ENCODE measurements at regions not wholly inside any gene's neighbourhood (a gene's known extent, or its start where the extent isn't known, plus 50 kb on each side); places are given as distances from the start of the nearest gene placed in this dataset.
"Not testable (repeated sequence)": the region's sequence is repeated elsewhere in the genome, so short reads cannot be mapped to it uniquely, and the experiment has no call there.

GRCh38 chr10:109633846-109634245 is 289.5 kb downstream of the XPNPEP1 start:
- no peak overlapping the region for H3K4me3 ChIP-seq
- no peaks in the 10 kb centered on the region for H3K27me3 ChIP-seq
- DNase-seq = no peak
- no peaks in the 10 kb centered on the region for H3K4me1 ChIP-seq (ENCODE audit: insufficient read depth)
- H3K36me3 ChIP-seq = no peaks in the 10 kb centered on the region
- H3K9me3 ChIP-seq = no peaks in the 10 kb centered on the region
- intact Hi-C loops (cut with DNase I) = no loop called here
- no peak for TF ChIP-seq CTCF (IDR thresholded peaks at IDR 0.05)
- TF ChIP-seq EP300 (IDR thresholded peaks at IDR 0.05) = no peak
- TF ChIP-seq POLR2A (IDR thresholded peaks at IDR 0.05) = no peak
- no peak overlapping the region for H3K27ac ChIP-seq

- DNase-seq; H3K9me3 ChIP-seq; H3K4me1 ChIP-seq (ENCODE audit: insufficient read depth); H3K27ac ChIP-seq; H3K27me3 ChIP-seq; H3K4me3 ChIP-seq; H3K36me3 ChIP-seq; intact Hi-C loops (cut with DNase I): not testable (repeated sequence)
These were observed 290.3 kb downstream of the XPNPEP1 start for GRCh38 chr10:109633017-109633416.

GRCh38 chr10:109624939-109625338 is 298.4 kb downstream of the XPNPEP1 start:
- H3K27ac ChIP-seq = no peak overlapping the region
- 71 to 74% (median 74%) methylated on average over 2 of the region's 2 CpGs for WGBS, 3 donors
- no peak overlapping the region for H3K4me3 ChIP-seq
- no peaks in the 10 kb centered on the region for H3K27me3 ChIP-seq
- H3K9me3 ChIP-seq = no peaks in the 10 kb centered on the region
- no peak for TF ChIP-seq CTCF (IDR thresholded peaks at IDR 0.05)
- TF ChIP-seq EP300 (IDR thresholded peaks at IDR 0.05) = no peak
- TF ChIP-seq POLR2A (IDR thresholded peaks at IDR 0.05) = no peak
- DNase-seq = no peak
- intact Hi-C loops (cut with DNase I) = no loop called here
- no peaks in the 10 kb centered on the region for H3K4me1 ChIP-seq (ENCODE audit: insufficient read depth)
- H3K36me3 ChIP-seq = no peaks in the 10 kb centered on the region

- no peak for DNase-seq
- intact Hi-C loops (cut with DNase I) = no loop called here
- H3K4me1 ChIP-seq (ENCODE audit: insufficient read depth) = no peaks in the 10 kb centered on the region
- no peaks in the 10 kb centered on the region for H3K27me3 ChIP-seq
- H3K36me3 ChIP-seq = no peaks in the 10 kb centered on the region
- H3K4me3 ChIP-seq = no peak overlapping the region
- 78 to 89% (median 84%) methylated on average over 3 of the region's 3 CpGs for WGBS, 3 donors
- H3K27ac ChIP-seq = no peak overlapping the region
- H3K9me3 ChIP-seq = no peaks in the 10 kb centered on the region
- TF ChIP-seq EP300 (IDR thresholded peaks at IDR 0.05) = no peak
- TF ChIP-seq POLR2A (IDR thresholded peaks at IDR 0.05) = no peak
- no peak for TF ChIP-seq CTCF (IDR thresholded peaks at IDR 0.05)
These were observed 300.7 kb downstream of the XPNPEP1 start for GRCh38 chr10:109622566-109622965.

GRCh38 chr10:109620396-109620795 is 302.9 kb downstream of the XPNPEP1 start:
- 48 to 51% (median 50%) methylated on average over 3 of the region's 3 CpGs for whole genome bisulfite sequencing, 3 donors
- TF ChIP-seq POLR2A (IDR thresholded peaks at IDR 0.05) (no peak), EP300 (IDR thresholded peaks at IDR 0.05) (no peak), CTCF (IDR thresholded peaks at IDR 0.05) (no peak)
- Histone ChIP-seq H3K4me3 (no peak overlapping the region), H3K27me3 (no peaks in the 10 kb centered on the region), H3K27ac (no peak overlapping the region), H3K36me3 (no peaks in the 10 kb centered on the region), H3K4me1 (ENCODE audit: insufficient read depth) (no peaks in the 10 kb centered on the region), H3K9me3 (no peaks in the 10 kb centered on the region)
- intact Hi-C loops (cut with DNase I) = no loop called here
- no peak for DNase-seq

All from ovary (tissue), 7 donors.